AG10803 (cell line): ENCODE measurements at regions not wholly inside any gene's neighbourhood (a gene's known extent, or its start where the extent isn't known, plus 50 kb on each side); places are given as distances from the start of the nearest gene placed in this dataset.
"Not testable (repeated sequence)": the region's sequence is repeated elsewhere in the genome, so short reads cannot be mapped to it uniquely, and the experiment has no call there.

Source experiments
- DNase-seq: peaks from one replicate; pipeline ENCODE4 v3.0.0; 2010; ENCODE audit warnings: low read depth
- H3K4me3 ChIP-seq: 2 replicates; pipeline ENCODE4 v1.5.1; 2011; ENCODE audit warnings: mild to moderate bottlenecking, low read length, control low read depth
- CTCF ChIP-seq: conservative IDR thresholded peaks from 2 replicates; pipeline ENCODE4 v1.5.1; 2011; ENCODE audit warnings: mild to moderate bottlenecking, low read length, control low read depth, inconsistent platforms

DNA sequence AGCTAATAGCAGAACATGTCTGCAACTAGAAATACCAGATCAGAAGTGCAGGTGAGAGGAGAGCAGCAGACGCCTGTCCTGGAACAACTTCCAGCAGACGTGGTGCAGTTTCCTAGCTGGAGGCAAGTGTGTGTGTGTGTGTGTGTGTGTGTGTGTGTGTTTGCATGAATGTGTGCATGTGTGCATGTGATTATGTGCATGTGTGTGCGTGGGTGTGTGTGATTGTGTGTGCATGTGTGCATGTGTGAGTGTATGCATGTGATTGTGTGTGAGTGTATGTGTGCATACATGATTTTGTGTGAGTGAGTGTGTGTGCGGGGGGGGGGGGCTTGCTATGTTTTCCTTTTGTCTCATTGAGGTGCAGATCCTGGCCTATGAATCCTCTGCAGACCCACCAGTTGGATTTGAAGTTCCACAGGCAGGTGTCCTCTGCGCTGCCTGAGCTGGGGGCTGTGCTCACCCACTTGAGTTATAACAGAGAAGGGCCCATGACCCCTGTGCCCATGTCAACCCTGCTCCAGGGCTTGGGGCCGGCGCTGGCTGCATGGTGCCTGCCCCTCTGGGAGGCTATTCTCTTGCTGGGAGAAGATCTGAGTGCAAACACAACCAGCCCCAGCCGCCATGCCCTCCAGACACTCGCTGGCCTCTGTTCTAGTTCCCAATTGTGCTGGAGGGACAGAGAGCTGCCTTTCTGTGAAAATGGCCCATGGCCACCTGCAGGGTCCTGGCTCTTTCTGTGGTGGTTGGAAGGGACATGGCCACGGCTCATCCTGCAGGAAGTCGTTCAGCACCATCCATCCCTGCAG lies 821.3 kb downstream of the BRD1 start:
- no peak for DNase-seq
- TF ChIP-seq CTCF = no peak
- no peak overlapping the region for H3K4me3 ChIP-seq

DNA sequence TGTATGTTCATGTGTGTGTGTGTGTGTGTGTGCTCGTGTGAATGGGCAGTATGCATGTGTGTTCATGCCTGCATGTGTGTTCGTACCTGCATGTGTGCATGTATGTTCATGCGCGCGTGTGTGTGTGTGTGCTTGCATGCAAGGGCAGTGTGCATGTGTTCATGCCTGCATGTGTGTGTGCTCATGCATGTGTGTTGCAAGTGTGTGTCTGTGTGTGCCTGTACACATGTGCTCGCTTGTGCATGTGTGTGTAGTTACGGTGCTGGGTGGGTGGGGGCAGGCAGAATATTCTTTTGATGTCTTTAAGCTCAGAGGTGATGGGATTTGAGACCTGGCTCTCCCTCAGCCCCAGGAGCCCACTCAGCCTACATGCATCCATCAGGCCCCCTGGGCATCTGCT lies 822.1 kb downstream of the BRD1 start:
- no peak overlapping the region for H3K4me3 ChIP-seq
- no peak for DNase-seq
- TF ChIP-seq CTCF = no peak

DNA sequence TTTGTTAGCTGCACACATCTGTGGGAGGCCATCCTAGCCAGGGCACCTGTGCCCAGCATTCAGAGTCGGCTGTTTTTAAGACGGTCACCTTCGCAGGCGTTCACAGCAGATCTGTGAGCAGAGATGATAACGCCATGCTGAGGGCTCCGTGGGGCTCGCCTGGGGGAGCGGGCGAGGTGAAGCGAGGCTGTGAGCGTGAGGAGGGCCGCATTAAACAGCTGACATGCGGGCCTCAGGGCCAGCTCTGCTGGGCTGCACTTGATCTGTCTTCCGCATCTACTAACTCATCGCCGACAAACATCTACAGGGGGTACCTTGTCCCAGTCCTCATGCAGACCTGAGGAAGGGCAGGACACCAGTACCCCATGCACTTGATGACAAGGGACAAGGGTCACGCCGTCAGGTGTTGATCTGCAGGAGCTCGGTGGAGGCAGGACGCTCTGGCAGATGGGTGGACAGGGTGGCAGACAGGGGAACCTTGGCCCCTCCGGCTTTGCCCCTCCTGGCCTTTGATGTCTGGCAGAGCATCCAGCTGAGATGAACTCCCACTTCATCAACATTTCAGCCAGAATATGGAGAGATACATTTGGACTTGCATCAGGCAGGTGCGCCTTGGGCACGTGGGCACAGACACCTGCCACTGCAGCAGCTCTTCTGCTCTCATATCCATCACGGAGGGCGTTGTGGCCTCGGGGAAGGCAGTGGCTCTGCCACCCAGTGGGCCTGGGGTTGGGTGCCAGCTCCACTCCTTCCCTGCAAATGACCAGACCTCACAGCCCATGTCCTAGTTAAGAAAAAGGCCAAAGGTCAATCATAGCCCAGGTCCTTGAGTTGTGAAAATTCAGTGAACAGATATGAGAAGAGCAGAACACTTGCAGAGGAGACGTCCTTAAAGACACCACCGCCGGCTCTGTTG lies 822.9 kb downstream of the BRD1 start:
- TF ChIP-seq CTCF = no peak
- H3K4me3 ChIP-seq = no peak overlapping the region
- no peak for DNase-seq

GRCh38 chr22:48997605-48998004 lies 830.1 kb downstream of the BRD1 start:
- not testable (repeated sequence) for DNase-seq

DNA sequence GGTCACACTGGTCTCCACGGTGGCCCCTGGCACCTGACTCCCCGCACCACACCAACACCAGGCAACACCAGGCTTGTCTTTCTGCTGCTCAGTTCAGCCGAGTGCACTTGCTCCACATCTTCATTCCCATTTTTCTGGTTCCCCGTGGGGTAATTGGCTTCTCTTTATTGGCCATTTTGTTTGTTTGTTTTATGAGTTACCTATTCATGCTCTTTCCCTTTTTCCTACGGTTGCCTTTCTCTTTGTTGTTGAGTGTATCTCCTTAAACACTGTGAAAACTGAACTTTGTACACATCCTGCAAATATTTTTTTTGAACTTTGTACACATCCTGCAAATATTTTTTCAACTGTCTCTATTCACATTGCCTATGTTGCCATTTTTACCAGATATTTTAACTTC lies 834.0 kb downstream of the BRD1 start:
- TF ChIP-seq CTCF = no peak
- no peak for DNase-seq
- H3K4me3 ChIP-seq = no peak overlapping the region

More at GRCh38 chr22:48997605-48998004, 830.1 kb downstream of the BRD1 start:
- not testable (repeated sequence) for H3K4me3 ChIP-seq

DNA sequence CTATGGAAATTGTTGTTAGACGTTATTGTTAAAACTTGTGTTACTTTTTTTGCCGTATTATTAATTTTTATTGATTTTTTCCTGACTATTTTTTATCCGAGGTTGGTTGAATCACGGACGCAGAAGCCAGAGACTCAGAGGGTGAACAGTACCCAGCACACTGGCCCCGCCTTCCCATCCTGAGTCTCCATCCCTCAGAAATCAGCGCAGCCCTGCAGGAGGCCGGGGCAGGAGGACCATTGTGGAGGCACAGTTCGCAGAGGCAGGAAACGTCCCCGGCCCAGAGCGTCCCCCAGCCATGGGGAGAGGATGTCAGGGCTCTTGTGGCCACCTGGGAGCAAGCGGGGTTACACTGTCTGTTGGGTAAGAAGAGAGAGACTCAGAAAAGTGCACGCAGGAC lies 843.0 kb downstream of the BRD1 start:
- TF ChIP-seq CTCF = no peak
- no peak for DNase-seq
- no peak overlapping the region for H3K4me3 ChIP-seq

DNA sequence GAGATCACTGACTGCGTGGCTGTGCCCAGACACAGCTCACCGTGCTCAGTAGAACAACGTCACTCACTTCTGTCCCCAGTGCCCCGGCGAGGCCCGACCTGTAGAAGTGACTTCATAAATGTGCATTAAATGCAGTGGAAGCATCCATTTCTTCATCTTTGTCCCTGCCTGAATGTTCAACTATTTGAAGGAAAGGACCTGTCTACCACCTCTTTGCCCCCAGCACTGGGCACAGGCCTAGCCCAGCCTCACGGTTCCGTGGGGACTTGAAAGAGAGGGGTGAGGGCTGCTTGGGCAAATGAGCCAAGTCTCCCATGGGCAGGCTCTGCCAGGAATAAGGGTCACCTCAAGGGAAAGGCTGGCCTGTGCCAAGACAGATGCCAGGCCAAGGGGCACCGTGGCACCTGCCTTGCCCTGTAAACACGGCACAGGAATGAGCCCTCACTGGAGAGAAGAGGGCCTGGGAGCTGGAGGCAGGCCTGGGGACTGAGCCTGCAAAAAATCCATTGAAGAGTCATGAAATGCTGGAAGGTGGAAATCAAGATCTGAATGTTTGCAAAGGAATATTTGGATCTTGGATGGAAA lies 845.3 kb downstream of the BRD1 start:
- H3K4me3 ChIP-seq = no peak overlapping the region
- TF ChIP-seq CTCF = no peak
- no peak for DNase-seq
